ENCODE measurements at regions not wholly inside any gene's neighbourhood (a gene's known extent, or its start where the extent isn't known, plus 50 kb on each side); places are given as distances from the start of the nearest gene placed in this dataset.

GRCh38 chr11:112357488-112357887 is 96.8 kb upstream of the PLET1 start:
- no peak for DNase-seq (ENCODE audit: low read depth)

GRCh38 chr11:112361396-112361795 is 100.7 kb upstream of the PLET1 start:
- no peak for DNase-seq (ENCODE audit: low read depth)

GRCh38 chr11:112363527-112363926 is 102.9 kb upstream of the PLET1 start:
- no peak for DNase-seq (ENCODE audit: low read depth)

- no peak for DNase-seq (ENCODE audit: low read depth)
Measured at GRCh38 chr11:112364962-112365481, 104.4 kb upstream of the PLET1 start.

GRCh38 chr11:112366012-112366411 is 105.4 kb upstream of the PLET1 start:
- no peak for DNase-seq (ENCODE audit: low read depth)

- no peak for DNase-seq (ENCODE audit: low read depth)
Measured at GRCh38 chr11:112366777-112367176, 106.1 kb upstream of the PLET1 start.

- DNase-seq (ENCODE audit: low read depth) = no peak
Measured at GRCh38 chr11:112367461-112367860, 106.8 kb upstream of the PLET1 start.

GRCh38 chr11:112367895-112368294 is 107.2 kb upstream of the PLET1 start:
- no peak for DNase-seq (ENCODE audit: low read depth)

GRCh38 chr11:112368381-112368780 is 107.7 kb upstream of the PLET1 start:
- DNase-seq (ENCODE audit: low read depth) = no peak

GRCh38 chr11:112369374-112369773 is 108.7 kb upstream of the PLET1 start:
- no peak for DNase-seq (ENCODE audit: low read depth)

- DNase-seq (ENCODE audit: low read depth) = no peak
Measured at GRCh38 chr11:112369916-112370315, 109.3 kb upstream of the PLET1 start.

- DNase-seq (ENCODE audit: low read depth) = no peak
Measured at GRCh38 chr11:112374486-112375140, 114.0 kb upstream of the PLET1 start.

- DNase-seq (ENCODE audit: low read depth) = no peak
Measured at GRCh38 chr11:112377946-112378345, 117.3 kb upstream of the PLET1 start.

- DNase-seq (ENCODE audit: low read depth) = no peak
Measured at GRCh38 chr11:112380464-112380863, 119.8 kb upstream of the PLET1 start.

GRCh38 chr11:112381578-112381977 is 120.9 kb upstream of the PLET1 start:
- no peak for DNase-seq (ENCODE audit: low read depth)

- no peak for DNase-seq (ENCODE audit: low read depth)
Measured at GRCh38 chr11:112382561-112382960, 121.9 kb upstream of the PLET1 start.

- DNase-seq (ENCODE audit: low read depth) = no peak
Measured at GRCh38 chr11:112388496-112388895, 127.8 kb upstream of the PLET1 start.

GRCh38 chr11:112391086-112391485 is 130.4 kb upstream of the PLET1 start:
- no peak for DNase-seq (ENCODE audit: low read depth)

- DNase-seq (ENCODE audit: low read depth) = no peak
Measured at GRCh38 chr11:112392904-112393303, 132.2 kb upstream of the PLET1 start.

GRCh38 chr11:112394304-112394703 is 133.6 kb upstream of the PLET1 start:
- no peak for DNase-seq (ENCODE audit: low read depth)

GRCh38 chr11:112396076-112396475 is 135.4 kb upstream of the PLET1 start:
- no peak for DNase-seq (ENCODE audit: low read depth)

- no peak for DNase-seq (ENCODE audit: low read depth)
Measured at GRCh38 chr11:112398798-112399478, 138.3 kb upstream of the PLET1 start.

- DNase-seq (ENCODE audit: low read depth) = no peak
Measured at GRCh38 chr11:112400476-112401014, 139.9 kb upstream of the PLET1 start.

Data from activated T-cell treated with anti-CD3 and anti-CD28 coated beads for 1 hour (primary cell).